ENCODE measurements at regions not wholly inside any gene's neighbourhood (a gene's known extent, or its start where the extent isn't known, plus 50 kb on each side); places are given as distances from the start of the nearest gene placed in this dataset.
"Not testable (repeated sequence)": the region's sequence is repeated elsewhere in the genome, so short reads cannot be mapped to it uniquely, and the experiment has no call there.

- Histone ChIP-seq H3K4me3 (no peak overlapping the region), H3K27ac (no peak overlapping the region)
- TF ChIP-seq CTCF (IDR thresholded peaks at IDR 0.05), result no peak
Measured at GRCh38 chr5:124104821-124105220, 592.8 kb downstream of the CSNK1G3 start.

GRCh38 chr5:124104344-124104743, 592.4 kb downstream of the CSNK1G3 start:
- TF ChIP-seq CTCF (IDR thresholded peaks at IDR 0.05), result no peak
- no peaks in the 10 kb centered on the region for H3K9me3 ChIP-seq
- no peak overlapping the region for H3K4me3 ChIP-seq
- no peaks in the 10 kb centered on the region for H3K36me3 ChIP-seq
- no peak overlapping the region for H3K27ac ChIP-seq
- H3K27me3 ChIP-seq, result no peaks in the 10 kb centered on the region
- DNase-seq (ENCODE audit: low spot score), result no peak
- H3K4me1 ChIP-seq, result no peaks in the 10 kb centered on the region

More at GRCh38 chr5:124104821-124105220, 592.8 kb downstream of the CSNK1G3 start:
- DNase-seq (ENCODE audit: low spot score), result no peak
- H3K27me3 ChIP-seq, result no peaks in the 10 kb centered on the region
- H3K9me3 ChIP-seq, result no peaks in the 10 kb centered on the region
- no peaks in the 10 kb centered on the region for H3K4me1 ChIP-seq
- H3K36me3 ChIP-seq, result no peaks in the 10 kb centered on the region

GRCh38 chr5:124103671-124104070, 591.7 kb downstream of the CSNK1G3 start:
- TF ChIP-seq CTCF (IDR thresholded peaks at IDR 0.05), result no peak
- H3K4me3 ChIP-seq, result no peak overlapping the region
- H3K27me3 ChIP-seq, result no peaks in the 10 kb centered on the region
- no peaks in the 10 kb centered on the region for H3K36me3 ChIP-seq
- no peaks in the 10 kb centered on the region for H3K9me3 ChIP-seq
- no peak for DNase-seq (ENCODE audit: low spot score)
- no peak overlapping the region for H3K27ac ChIP-seq
- no peaks in the 10 kb centered on the region for H3K4me1 ChIP-seq

- H3K4me1 ChIP-seq; H3K27ac ChIP-seq; H3K9me3 ChIP-seq; H3K27me3 ChIP-seq; H3K4me3 ChIP-seq; DNase-seq (ENCODE audit: low spot score); H3K36me3 ChIP-seq: not testable (repeated sequence)
Measured at GRCh38 chr5:124103056-124103455, 591.1 kb downstream of the CSNK1G3 start.

- no peak for TF ChIP-seq CTCF (IDR thresholded peaks at IDR 0.05)
- Histone ChIP-seq H3K27ac (no peak overlapping the region), H3K4me1 (no peaks in the 10 kb centered on the region), H3K36me3 (no peaks in the 10 kb centered on the region), H3K4me3 (no peak overlapping the region), H3K9me3 (no peaks in the 10 kb centered on the region), H3K27me3 (no peaks in the 10 kb centered on the region)
- DNase-seq (ENCODE audit: low spot score), result no peak
Measured at GRCh38 chr5:124102486-124102885, 590.5 kb downstream of the CSNK1G3 start.

GRCh38 chr5:124093658-124094057, 581.7 kb downstream of the CSNK1G3 start:
- TF ChIP-seq CTCF (IDR thresholded peaks at IDR 0.05), result no peak
- no peaks in the 10 kb centered on the region for H3K9me3 ChIP-seq
- H3K36me3 ChIP-seq, result no peaks in the 10 kb centered on the region
- no peaks in the 10 kb centered on the region for H3K4me1 ChIP-seq
- no peak overlapping the region for H3K4me3 ChIP-seq
- H3K27ac ChIP-seq, result no peak overlapping the region
- no peak for DNase-seq (ENCODE audit: low spot score)
- no peaks in the 10 kb centered on the region for H3K27me3 ChIP-seq
